Transverse colon (tissue), 4 donors: ENCODE measurements at regions not wholly inside any gene's neighbourhood (a gene's known extent, or its start where the extent isn't known, plus 50 kb on each side); places are given as distances from the start of the nearest gene placed in this dataset.
A peak's percentile ranks its signal among the peaks of the same experiment; 100 is the strongest.
"Not testable (repeated sequence)": the region's sequence is repeated elsewhere in the genome, so short reads cannot be mapped to it uniquely, and the experiment has no call there.

ENCODE experiments used
- DNase-seq: peaks from one replicate; pipeline ENCODE4 v3.0.0-alpha.2; 2019
- H3K27ac ChIP-seq, 4 donors: fragments of 200-600 bp; sonication (generic); 2 replicates each; pipeline ENCODE4 v1.5.1; 2016 to 2018; ENCODE audit warnings: inconsistent platforms in 4 of 4
- H3K27me3 ChIP-seq: fragments of 200-600 bp; sonication (generic); 2 replicates; pipeline ENCODE4 v1.5.1; 2017; ENCODE audit warnings: inconsistent platforms
- H3K36me3 ChIP-seq, 4 donors: fragments of 200-600 bp; sonication (generic); 2 replicates each; pipeline ENCODE4 v1.5.1; 2017 to 2019; ENCODE audit warnings: inconsistent platforms in 4 of 4
- H3K4me1 ChIP-seq, 4 donors: fragments of 200-600 bp; sonication (generic); 2 replicates each; pipeline ENCODE4 v1.5.1; 2017 to 2020; ENCODE audit warnings: inconsistent platforms in 4 of 4
- H3K4me3 ChIP-seq, 4 donors: fragments of 200-600 bp; sonication (generic); 1 replicate in 1 of 4; 2 replicates in 3 of 4; pipeline versions ENCODE4 v1.5.1 to v1.6.1; 2017 to 2019; ENCODE audit warnings: inconsistent platforms in 4 of 4
- H3K9me3 ChIP-seq, 2 donors: fragments of 200-600 bp; sonication (generic); 2 replicates each; pipeline ENCODE4 v1.5.1; 2017 to 2019; ENCODE audit warnings: inconsistent platforms in 2 of 2
- WGBS, 2 donors: methylation state at CpG; one replicate each; pipeline ENCODE4 v1.1.5; 2018; ENCODE audit warnings: low coverage in 1 of 2; 5-methylcytosine and 5-hydroxymethylcytosine counted together
- in situ Hi-C, 4 donors: fragments of 200-750 bp; cut with MboI; loops; one replicate each; pipeline versions ENCODE4 v1.15.0 to v1.15.1; 2017; ENCODE audit warnings: low sequenced_read_pairs in 3 of 4, low pct_ligation_motif_present in 1 of 4, low pct_unique_long_range_greater_than_20kb in 1 of 4
- intact Hi-C: fragments of 100-400 bp; cut with DNase I; formaldehyde crosslinking; loops from one replicate; pipeline ENCODE4 v1.15.1; 2023; ENCODE audit warnings: low total_unique reads
- TF ChIP-seq, protein P1 (sequence below), 5 experiments: fragments of 200-600 bp in 3 of 5; fragments of 450-650 bp in 2 of 5; sonication (generic) in 3 of 5; IDR thresholded peaks; 1 replicate in 2 of 5; 2 replicates in 3 of 5; pipeline ENCODE4 v1.5.1; 2016 to 2017; ENCODE audit warnings: antibody characterized with exemption in 5 of 5, inconsistent platforms in 3 of 5, mild to moderate bottlenecking in 2 of 5, moderate library complexity in 1 of 5

DNA sequence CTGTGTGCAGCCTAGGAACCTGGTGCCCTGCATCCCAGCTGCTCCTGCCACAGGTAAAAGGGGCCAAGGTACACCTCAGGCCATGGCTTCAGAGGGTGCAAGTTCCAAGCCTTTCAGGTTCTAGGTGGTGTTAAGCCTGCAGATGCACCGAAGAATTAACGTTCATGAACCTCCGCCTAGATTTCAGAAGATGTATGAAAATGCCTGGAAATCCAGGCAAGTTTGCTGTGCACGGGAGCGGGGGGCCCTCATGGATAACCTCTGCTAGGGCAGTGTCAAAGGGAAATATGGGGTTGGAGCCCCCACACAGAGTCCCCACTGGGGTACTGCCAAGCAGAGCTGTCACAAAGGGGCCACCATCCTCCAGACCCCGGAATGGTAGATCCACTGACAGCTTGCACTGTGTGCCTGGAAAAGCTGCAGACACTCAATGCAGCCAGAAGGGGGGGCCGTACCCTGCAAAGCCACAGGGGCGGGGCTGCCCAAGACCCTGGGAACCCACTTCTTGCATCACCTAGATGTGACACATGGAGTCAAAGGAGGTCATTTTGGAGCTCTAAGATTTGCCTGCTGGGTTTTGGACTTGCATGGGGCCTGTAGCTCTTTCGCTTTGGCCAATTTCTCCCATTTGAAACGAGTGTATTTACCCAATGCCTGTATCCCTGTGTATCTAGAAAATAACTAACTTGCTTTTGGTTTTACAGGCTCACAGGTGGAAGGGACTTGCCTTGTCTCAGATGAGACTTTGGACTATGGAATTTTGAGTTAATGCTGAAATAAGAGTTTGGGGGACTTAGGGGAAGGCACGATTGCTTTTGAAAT lies 145.2 kb upstream of the C1QTNF3 start:
- in situ Hi-C loops, H3K4me3 ChIP-seq, H3K4me1 ChIP-seq, H3K9me3 ChIP-seq, H3K27me3 ChIP-seq, H3K27ac ChIP-seq, H3K36me3 ChIP-seq, intact Hi-C loops, DNase-seq: not testable (repeated sequence)
- WGBS, 2 donors: 88 to 98% methylated on average over 5 to 10 of the region's 11 CpGs
- TF ChIP-seq, protein P1, sequence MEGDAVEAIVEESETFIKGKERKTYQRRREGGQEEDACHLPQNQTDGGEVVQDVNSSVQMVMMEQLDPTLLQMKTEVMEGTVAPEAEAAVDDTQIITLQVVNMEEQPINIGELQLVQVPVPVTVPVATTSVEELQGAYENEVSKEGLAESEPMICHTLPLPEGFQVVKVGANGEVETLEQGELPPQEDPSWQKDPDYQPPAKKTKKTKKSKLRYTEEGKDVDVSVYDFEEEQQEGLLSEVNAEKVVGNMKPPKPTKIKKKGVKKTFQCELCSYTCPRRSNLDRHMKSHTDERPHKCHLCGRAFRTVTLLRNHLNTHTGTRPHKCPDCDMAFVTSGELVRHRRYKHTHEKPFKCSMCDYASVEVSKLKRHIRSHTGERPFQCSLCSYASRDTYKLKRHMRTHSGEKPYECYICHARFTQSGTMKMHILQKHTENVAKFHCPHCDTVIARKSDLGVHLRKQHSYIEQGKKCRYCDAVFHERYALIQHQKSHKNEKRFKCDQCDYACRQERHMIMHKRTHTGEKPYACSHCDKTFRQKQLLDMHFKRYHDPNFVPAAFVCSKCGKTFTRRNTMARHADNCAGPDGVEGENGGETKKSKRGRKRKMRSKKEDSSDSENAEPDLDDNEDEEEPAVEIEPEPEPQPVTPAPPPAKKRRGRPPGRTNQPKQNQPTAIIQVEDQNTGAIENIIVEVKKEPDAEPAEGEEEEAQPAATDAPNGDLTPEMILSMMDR (IDR thresholded peaks at IDR 0.05): peak in 4 of 5 experiments; percentile 21 to 31 (median 26)

DNA sequence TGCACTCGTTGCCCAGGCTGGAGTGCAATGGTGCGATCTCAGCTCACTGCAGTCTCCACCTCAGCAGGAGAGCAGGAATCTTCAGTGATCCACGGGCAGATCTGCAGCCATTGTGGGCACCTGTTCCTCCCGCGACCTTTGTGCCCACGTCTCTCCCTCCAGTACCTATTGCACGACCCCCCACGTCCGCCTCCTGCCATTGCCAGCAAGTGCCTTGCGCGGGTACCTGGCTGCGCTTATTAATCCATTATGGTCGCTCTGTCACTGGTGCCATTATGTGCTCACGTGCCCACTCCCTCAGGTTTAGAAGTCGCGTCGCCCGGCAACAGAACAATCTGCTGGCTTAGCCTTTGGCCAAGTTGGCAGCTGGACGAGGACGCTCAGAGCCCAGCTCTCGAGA lies 146.2 kb upstream of the C1QTNF3 start:
- H3K36me3 ChIP-seq, H3K4me3 ChIP-seq, H3K27me3 ChIP-seq, intact Hi-C loops, in situ Hi-C loops, H3K4me1 ChIP-seq, H3K27ac ChIP-seq, H3K9me3 ChIP-seq, DNase-seq: not testable (repeated sequence)
- WGBS, 2 donors: 97% methylated on average over 19 of the region's 21 CpGs; no CpG with 5 or more reads in 1 of the 2 donors

DNA sequence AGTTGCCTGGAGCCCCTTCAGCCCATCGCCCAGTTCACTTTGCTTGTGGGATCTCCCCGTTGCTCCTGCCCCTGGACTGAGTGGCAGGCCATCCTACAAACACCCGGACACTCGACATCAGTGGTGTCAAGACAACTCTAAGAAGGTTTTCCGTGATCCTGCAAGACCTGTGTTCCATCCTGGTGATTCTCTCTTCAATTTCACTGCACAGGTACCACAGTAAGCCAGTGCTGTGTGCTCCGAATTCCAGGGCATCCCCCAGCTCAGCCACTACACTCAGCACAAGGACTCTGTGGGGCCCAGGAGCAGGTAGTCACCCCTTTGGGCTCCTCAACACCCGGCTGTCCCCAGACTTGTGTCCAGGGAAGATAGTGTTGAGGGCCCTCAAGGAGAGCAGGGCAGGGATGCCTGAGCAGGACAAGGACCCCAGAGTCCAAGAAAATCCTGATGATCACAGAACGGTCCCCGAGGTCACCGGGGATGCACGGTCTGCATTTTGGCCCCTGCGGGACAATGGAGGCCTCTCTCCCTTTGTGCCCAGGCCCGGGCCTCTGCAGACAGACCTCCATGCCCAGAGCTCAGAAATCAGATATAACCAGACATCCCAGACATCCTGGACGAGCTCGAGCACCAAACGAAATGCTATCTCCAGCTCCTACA lies 146.9 kb upstream of the C1QTNF3 start:
- in situ Hi-C loops: not testable (repeated sequence)

DNA sequence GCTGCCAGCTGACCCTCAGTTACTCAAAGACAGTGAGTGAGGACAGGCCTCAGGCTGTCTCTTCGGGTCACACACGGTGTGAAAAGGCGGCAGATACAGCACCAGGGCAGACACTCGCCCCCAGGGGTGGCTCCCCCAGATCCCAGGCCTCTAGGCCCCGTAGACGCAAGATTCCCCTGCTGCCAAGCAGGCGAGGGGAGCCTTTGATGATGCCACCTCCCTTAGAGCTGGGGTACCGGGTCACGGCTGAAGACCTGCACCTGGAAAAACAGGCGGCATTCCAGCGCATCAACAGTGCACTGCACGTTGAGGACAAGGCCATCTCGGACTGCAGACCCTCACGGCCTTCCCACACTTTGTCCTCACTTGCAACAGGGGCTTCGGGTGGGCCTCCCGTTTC lies 147.5 kb upstream of the C1QTNF3 start:
- in situ Hi-C loops, DNase-seq: not testable (repeated sequence)
- WGBS, 2 donors: 97% methylated on average over 11 to 16 of the region's 16 CpGs

More for the DNA sequence above, 146.9 kb upstream of the C1QTNF3 start:
- WGBS, 2 donors: 93 to 94% methylated on average over 15 to 16 of the region's 16 CpGs
- H3K36me3 ChIP-seq, H3K27ac ChIP-seq, DNase-seq, H3K9me3 ChIP-seq, H3K4me1 ChIP-seq, intact Hi-C loops, H3K27me3 ChIP-seq, H3K4me3 ChIP-seq: not testable (repeated sequence)

DNA sequence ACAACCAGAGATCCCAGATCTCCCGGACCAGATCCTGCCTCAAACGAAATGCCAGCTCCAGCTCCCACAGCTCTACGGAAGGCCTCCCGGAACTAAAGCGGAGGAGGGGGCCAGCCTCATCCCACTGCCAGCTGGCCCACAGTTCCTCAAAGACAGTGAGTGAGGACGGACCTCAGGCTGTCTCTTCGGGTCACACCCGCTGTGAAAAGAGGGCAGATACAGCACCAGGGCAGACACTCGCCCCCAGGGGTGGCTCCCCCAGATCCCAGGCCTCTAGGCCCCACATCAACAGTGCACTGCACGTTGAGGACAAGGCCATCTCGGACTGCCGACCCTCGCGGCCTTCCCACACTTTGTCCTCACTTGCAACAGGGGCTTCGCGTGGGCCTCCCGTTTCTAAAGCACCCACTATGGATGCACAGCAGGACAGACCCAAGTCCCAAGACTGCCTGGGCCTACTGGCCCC lies 148.3 kb upstream of the C1QTNF3 start:
- H3K9me3 ChIP-seq, H3K27ac ChIP-seq, intact Hi-C loops, H3K36me3 ChIP-seq, in situ Hi-C loops, DNase-seq, H3K4me3 ChIP-seq, H3K27me3 ChIP-seq, H3K4me1 ChIP-seq: not testable (repeated sequence)
- 94 to 96% methylated on average over 15 to 17 of the region's 17 CpGs for WGBS, 2 donors

More for the DNA sequence above, 147.5 kb upstream of the C1QTNF3 start:
- H3K4me1 ChIP-seq, H3K27me3 ChIP-seq, H3K27ac ChIP-seq, H3K4me3 ChIP-seq, H3K9me3 ChIP-seq, intact Hi-C loops, H3K36me3 ChIP-seq: not testable (repeated sequence)

DNA sequence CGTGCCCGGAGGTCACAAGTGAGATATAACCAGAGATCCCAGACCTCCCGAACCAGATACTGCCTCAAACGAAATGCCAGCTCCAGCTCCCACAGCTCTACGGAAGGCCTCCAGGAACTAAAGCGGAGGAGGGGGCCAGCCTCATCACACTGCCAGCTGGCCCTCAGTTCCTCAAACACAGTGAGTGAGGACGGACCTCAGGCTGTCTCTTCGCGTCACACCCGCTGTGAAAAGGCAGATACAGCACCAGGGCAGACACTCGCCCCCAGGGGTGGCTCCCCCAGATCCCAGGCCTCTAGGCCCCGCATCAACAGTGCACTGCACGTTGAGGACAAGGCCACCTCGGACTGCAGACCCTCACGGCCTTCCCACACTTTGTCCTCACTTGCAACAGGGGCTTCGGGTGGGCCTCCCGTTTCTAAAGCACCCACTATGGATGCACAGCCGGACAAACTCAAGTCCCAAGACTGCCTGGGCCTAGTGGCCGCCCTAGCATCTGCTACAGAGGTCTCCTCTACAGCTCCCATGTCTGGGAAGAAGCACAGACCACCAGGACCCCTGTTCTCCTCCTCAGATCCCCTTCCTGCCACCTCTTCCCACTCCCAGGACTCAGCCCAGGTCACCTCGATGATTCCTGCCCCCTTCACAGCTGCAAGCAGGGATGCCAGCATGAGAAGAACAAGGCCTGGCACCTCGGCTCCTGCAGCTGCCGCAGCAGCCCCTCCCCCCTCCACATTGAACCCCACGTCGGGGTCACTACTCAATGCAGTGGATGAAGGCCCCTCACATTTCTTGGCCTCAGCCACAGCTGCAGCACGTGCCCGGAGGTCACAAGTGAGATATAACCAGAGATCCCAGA lies 149.3 kb upstream of the C1QTNF3 start:
- H3K4me3 ChIP-seq, H3K36me3 ChIP-seq, H3K4me1 ChIP-seq, DNase-seq, in situ Hi-C loops, H3K27me3 ChIP-seq, H3K27ac ChIP-seq, intact Hi-C loops, H3K9me3 ChIP-seq: not testable (repeated sequence)
- WGBS, 2 donors: 90 to 93% methylated on average over 19 to 26 of the region's 26 CpGs

DNA sequence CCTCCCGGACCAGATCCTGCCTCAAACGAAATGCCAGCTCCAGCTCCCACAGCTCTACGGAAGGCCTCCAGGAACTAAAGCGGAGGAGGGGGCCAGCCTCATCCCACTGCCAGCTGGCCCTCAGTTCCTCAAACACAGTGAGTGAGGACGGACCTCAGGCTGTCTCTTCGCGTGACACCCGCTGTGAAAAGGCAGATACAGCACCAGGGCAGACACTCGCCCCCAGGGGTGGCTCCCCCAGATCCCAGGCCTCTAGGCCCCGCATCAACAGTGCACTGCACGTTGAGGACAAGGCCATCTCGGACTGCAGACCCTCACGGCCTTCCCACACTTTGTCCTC lies 149.9 kb upstream of the C1QTNF3 start:
- H3K27me3 ChIP-seq, DNase-seq, intact Hi-C loops, in situ Hi-C loops, H3K36me3 ChIP-seq, H3K27ac ChIP-seq, H3K4me1 ChIP-seq, H3K4me3 ChIP-seq, H3K9me3 ChIP-seq: not testable (repeated sequence)
- WGBS, 2 donors: 92 to 93% methylated on average over 7 to 13 of the region's 13 CpGs

DNA sequence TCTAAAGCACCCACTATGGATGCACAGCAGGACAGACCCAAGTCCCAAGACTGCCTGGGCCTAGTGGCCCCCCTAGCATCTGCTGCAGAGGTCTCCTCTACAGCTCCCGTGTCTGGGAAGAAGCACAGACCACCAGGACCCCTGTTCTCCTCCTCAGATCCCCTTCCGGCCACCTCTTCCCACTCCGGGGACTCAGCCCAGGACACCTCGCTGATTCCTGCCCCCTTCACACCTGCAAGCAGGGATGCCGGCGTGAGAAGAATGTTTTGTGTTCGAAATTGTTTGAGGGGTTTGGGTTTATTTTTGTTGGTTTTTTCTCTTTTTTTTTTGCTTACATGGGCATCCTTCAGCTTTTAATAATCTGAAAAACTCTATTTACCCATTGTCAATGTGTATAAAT lies 150.3 kb upstream of the C1QTNF3 start:
- H3K4me3 ChIP-seq, H3K36me3 ChIP-seq, H3K27ac ChIP-seq, in situ Hi-C loops, H3K9me3 ChIP-seq, intact Hi-C loops, DNase-seq, H3K27me3 ChIP-seq, H3K4me1 ChIP-seq: not testable (repeated sequence)
- 91 to 95% methylated on average over 5 to 7 of the region's 7 CpGs for whole genome bisulfite sequencing, 2 donors

DNA sequence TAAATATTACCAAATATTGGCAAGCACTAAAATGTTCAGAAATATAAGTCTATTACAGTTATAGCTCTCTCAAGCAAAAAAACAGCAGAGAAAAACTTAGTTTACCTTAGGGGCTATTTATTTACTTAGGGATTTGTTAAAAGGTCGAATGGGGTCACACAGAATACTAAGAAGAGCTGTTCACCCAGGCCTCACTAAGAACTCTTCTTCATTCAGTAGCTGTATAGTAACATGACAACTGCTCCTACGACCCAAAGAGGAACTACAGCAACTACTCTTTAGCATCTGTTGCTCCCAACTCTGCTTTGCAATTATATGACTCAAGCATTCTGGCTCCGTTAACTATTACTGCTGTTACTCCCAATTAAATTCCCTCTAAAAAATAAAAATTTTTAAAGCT lies 150.8 kb upstream of the C1QTNF3 start:
- WGBS, 2 donors: 75 to 77% methylated on average over 3 of the region's 3 CpGs
- H3K27ac ChIP-seq, H3K4me3 ChIP-seq, H3K4me1 ChIP-seq, H3K9me3 ChIP-seq, DNase-seq, intact Hi-C loops, H3K27me3 ChIP-seq, in situ Hi-C loops, H3K36me3 ChIP-seq: not testable (repeated sequence)
